ENCODE measurements at regions not wholly inside any gene's neighbourhood (a gene's known extent, or its start where the extent isn't known, plus 50 kb on each side); places are given as distances from the start of the nearest gene placed in this dataset.
"Not testable (repeated sequence)": the region's sequence is repeated elsewhere in the genome, so short reads cannot be mapped to it uniquely, and the experiment has no call there.

DNA sequence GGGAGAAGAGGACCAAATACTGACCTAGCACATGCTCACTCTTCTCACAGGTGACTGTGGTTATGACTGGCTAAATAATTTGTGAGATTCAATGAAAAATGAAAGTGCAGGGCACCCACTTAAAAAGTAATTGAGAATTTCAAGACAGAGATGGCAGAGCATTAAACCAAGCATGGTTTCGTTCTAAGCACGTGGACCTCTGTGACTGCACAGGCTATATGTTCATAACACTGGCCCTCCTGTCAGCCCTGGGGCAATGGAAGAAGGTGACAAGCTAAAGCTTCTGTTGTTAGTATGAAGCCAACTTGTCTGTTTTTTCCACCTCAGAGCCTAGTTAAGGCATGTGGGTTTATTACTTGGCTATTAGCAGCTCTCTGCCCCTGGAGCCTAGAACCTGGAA, 130.9 kb downstream of the FASLG start:
- in situ Hi-C loops (cut with MboI; ENCODE audit: low sequenced_read_pairs, unreplicated experiment): no loop called here
- TF ChIP-seq, protein P1, sequence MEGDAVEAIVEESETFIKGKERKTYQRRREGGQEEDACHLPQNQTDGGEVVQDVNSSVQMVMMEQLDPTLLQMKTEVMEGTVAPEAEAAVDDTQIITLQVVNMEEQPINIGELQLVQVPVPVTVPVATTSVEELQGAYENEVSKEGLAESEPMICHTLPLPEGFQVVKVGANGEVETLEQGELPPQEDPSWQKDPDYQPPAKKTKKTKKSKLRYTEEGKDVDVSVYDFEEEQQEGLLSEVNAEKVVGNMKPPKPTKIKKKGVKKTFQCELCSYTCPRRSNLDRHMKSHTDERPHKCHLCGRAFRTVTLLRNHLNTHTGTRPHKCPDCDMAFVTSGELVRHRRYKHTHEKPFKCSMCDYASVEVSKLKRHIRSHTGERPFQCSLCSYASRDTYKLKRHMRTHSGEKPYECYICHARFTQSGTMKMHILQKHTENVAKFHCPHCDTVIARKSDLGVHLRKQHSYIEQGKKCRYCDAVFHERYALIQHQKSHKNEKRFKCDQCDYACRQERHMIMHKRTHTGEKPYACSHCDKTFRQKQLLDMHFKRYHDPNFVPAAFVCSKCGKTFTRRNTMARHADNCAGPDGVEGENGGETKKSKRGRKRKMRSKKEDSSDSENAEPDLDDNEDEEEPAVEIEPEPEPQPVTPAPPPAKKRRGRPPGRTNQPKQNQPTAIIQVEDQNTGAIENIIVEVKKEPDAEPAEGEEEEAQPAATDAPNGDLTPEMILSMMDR (IDR thresholded peaks at IDR 0.05; ENCODE audit: borderline replicate concordance, control extremely low read depth, extremely low read depth, insufficient read depth, missing control alignments): no peak
- no peak for DNase-seq (ENCODE audit: low spot score)

DNA sequence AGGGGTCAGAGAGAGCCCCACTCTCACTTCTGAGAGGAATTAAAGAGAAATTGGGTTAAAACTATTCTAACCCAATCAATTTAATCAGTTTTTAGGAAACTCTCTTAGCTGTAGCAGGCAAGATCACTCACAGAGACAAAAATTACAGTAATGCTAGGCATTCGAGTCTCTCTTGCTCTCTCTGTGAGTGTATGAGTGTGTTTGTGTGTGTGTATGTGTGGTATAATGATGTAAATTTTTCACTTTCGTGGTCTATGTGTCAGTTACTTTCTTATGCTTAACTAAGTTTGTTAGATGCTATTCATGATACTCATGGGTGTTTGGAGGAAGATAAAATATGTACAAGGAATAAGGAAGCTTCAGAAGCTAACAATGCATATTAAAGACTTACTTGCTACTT, 131.3 kb downstream of the FASLG start:
- in situ Hi-C loops (cut with MboI; ENCODE audit: low sequenced_read_pairs, unreplicated experiment): no loop called here
- TF ChIP-seq, protein P1 (IDR thresholded peaks at IDR 0.05; ENCODE audit: borderline replicate concordance, control extremely low read depth, extremely low read depth, insufficient read depth, missing control alignments): no peak
- DNase-seq (ENCODE audit: low spot score): no peak

DNA sequence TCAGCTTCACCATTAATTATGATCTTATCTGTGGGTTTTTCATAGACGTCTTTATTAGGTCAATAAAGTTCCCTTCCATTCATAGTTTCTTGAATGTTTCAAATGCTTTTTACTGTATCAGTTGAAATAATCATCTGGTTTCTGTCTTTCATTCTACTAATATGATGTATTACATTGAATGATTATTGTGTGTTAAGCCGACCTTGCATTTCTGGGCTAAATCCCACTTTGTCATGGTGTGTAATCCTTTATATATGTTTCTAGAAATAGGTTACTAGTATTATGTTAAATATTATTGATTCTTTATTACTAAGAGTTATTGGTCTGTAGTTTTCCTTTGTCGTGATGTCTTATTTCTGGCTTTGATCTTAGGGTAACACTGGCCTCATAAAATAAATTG, 134.9 kb downstream of the FASLG start:
- in situ Hi-C loops (cut with MboI; ENCODE audit: low sequenced_read_pairs, unreplicated experiment): no loop called here
- no peak for DNase-seq (ENCODE audit: low spot score)
- TF ChIP-seq, protein P1 (IDR thresholded peaks at IDR 0.05; ENCODE audit: borderline replicate concordance, control extremely low read depth, extremely low read depth, insufficient read depth, missing control alignments): no peak

DNA sequence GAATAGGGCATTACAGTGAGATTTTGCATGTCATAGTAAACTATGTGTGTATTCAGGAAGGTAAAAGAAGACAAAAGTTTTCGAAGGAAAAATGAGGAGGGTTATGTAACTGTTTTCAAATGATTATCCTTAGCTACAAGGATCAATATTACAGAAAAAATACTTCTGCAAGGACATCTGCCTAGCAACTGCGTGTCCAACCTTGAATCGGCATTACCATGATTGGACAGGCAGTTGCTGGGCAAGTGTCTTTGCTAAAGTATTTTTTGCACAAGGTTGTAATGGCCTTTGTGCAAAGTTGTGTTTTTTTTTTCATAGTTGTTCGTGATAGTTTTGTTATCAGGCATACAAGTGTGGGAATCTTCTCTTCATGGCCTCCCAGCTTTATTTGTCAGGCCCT, 136.8 kb downstream of the FASLG start:
- TF ChIP-seq, protein P1 (IDR thresholded peaks at IDR 0.05; ENCODE audit: borderline replicate concordance, control extremely low read depth, extremely low read depth, insufficient read depth, missing control alignments): no peak
- in situ Hi-C loops (cut with MboI; ENCODE audit: low sequenced_read_pairs, unreplicated experiment): no loop called here
- no peak for DNase-seq (ENCODE audit: low spot score)

DNA sequence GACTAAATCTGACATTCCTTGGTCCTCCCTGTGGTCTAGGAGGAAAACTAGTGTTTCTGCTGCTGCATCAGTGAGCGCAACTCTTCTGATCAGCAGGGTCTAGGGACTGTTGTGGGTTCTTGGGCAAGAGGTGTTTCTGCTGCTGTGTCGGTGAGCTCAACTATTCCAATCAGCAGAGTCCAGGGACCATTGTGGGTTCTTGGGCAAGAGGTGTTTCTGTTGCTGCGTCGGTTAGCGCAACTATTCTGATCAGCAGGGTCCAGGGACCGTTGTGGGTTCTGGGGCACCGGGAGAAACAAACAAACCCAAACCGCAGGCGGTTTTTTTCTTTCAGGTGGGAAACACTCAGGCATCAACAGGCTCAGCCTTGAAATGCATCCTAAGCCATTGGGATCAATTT, 140.9 kb downstream of the FASLG start:
- DNase-seq (ENCODE audit: low spot score); in situ Hi-C loops (cut with MboI; ENCODE audit: low sequenced_read_pairs, unreplicated experiment): not testable (repeated sequence)

DNA sequence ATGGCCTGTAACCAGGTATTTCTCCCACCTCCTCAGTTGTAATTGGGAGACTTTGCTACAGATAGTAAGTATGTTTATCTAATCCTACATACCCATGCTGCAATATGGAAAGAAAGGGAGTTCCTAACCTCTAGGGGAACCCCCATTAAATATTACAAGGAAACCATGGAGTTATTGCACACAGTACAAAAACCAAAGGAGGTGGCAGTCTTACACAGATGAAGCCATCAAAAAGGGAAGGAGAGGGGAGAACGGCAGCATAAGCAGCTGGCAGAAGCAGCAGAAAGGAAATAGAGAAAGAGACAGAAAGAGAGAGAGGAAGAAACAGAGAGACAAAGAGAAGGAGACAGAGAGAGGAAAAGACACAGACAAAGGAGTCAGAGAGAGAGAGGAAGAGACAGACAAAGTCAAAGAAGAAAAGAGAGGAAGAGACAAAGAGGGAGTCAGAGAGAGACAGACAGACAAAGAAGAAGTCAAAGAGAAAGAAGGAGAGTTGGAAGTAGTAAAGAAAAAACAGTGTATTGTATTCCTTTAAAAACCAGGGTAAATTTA, 142.9 kb downstream of the FASLG start:
- in situ Hi-C loops (cut with MboI; ENCODE audit: low sequenced_read_pairs, unreplicated experiment): no loop called here
- TF ChIP-seq, protein P1 (IDR thresholded peaks at IDR 0.05; ENCODE audit: borderline replicate concordance, control extremely low read depth, extremely low read depth, insufficient read depth, missing control alignments): no peak
- no peak for DNase-seq (ENCODE audit: low spot score)

DNA sequence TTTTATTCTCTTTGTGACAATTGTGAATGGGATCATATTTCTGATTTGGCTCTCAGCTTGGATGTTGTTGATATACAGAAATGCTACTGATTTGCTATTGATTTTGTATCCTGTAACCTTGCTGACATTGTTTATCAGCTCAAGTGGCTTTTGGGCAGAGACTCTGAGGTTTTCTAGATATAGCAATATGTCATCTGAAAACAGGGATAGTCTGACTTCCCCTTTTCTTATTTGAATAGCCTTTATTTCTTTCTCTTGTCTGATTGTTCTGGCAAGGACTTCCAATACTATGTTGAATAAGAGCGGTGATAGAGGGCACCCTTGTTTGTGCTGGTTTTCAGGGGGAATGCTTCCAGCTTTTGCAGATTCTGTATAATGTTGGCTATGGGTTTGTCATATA, 150.8 kb downstream of the FASLG start:
- in situ Hi-C loops (cut with MboI; ENCODE audit: low sequenced_read_pairs, unreplicated experiment): no loop called here
- TF ChIP-seq, protein P1 (IDR thresholded peaks at IDR 0.05; ENCODE audit: borderline replicate concordance, control extremely low read depth, extremely low read depth, insufficient read depth, missing control alignments): no peak
- no peak for DNase-seq (ENCODE audit: low spot score)
